AG20443 (cell line): ENCODE measurements at regions not wholly inside any gene's neighbourhood (a gene's known extent, or its start where the extent isn't known, plus 50 kb on each side); places are given as distances from the start of the nearest gene placed in this dataset.

Experiments used
- DNase-seq: peaks from one replicate; pipeline ENCODE4 v3.0.0; 2012; ENCODE audit warnings: low spot score, mixed read lengths

- DNase-seq = no peak
Measured at GRCh38 chrX:147693511-147693910, 218.2 kb upstream of the FMR1 start.

- DNase-seq = no peak
Measured at GRCh38 chrX:147699061-147699460, 212.7 kb upstream of the FMR1 start.

GRCh38 chrX:147710301-147710700 is 201.4 kb upstream of the FMR1 start:
- DNase-seq = no peak

DNA sequence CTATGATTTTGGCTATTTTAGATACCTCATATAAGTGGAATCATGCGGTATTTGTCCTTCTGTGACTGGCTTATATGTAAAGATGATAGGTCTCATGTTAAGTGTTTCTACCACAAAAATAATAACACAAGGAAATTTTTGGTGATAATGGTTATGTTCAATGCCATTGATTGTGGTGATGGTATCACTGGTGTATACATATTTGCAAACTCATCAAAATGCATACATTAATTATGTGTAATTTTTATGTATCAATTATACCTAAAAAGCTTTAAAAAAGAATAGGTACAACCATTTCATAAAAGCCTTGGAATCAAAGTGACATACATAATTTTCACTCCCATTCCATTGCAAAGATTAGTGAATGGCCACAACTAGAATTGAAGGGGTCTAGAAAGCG is 178.3 kb upstream of the FMR1 start:
- no peak for DNase-seq

- no peak for DNase-seq
Measured at GRCh38 chrX:147735364-147735763, 176.4 kb upstream of the FMR1 start.

- DNase-seq = no peak
Measured at GRCh38 chrX:147736045-147736444, 175.7 kb upstream of the FMR1 start.

- no peak for DNase-seq
Measured at GRCh38 chrX:147737690-147738089, 174.0 kb upstream of the FMR1 start.

GRCh38 chrX:147738265-147738664 is 173.5 kb upstream of the FMR1 start:
- DNase-seq = no peak

DNA sequence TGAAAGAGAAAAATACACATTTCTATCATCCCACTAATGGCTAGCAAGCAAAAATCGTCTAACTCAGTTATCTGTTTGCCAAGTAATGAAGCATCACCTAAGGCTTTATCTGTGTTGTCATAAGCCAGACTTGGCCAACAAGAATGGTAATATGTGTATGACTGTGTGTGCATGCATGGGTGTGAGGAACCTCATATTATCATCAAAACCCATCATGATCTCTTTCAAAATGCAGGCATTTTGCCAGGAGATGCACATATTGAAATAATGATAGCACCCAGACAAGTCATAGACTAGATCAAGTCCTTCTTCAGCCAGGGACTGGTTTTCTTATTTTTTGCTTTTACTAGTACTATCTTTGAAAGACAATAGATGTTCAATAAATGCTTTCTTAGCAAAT is 172.5 kb upstream of the FMR1 start:
- DNase-seq = no peak

DNA sequence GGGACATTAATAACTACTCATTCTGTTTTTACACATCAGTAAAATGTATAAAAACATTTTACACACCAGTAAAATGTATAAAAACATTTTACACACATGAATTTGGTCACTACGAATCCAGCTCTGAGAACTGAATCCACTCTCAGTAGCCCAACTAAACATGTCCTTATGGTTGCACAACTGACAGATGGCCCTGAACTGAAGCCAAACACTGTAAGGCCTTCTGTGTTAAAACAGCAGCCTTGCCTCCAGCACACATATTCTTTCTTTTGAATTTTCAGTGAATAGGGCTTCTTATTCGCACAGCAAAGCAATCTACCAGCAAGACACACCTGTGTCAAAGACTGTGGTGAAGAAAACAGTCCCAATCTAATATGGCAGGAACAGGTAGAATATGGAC is 169.9 kb upstream of the FMR1 start:
- no peak for DNase-seq

DNA sequence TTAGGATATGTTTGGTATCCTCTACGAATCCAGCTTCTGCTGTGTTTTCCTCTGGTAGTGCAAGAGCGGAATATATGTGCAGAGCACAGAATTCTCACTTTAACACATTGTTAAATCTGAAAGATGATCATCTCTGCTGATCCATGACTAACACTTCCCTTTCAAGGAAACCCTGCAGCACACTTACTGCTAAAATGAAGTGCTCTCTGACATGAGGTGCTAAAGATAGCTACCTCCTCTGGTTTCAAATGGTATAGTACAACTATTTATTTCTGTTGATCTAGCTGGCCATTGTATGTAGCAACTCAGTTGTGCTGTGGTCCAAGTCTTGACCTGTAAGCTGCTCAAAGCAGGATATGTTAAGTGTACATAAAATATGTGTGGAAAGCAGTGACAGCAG is 162.4 kb upstream of the FMR1 start:
- no peak for DNase-seq

DNA sequence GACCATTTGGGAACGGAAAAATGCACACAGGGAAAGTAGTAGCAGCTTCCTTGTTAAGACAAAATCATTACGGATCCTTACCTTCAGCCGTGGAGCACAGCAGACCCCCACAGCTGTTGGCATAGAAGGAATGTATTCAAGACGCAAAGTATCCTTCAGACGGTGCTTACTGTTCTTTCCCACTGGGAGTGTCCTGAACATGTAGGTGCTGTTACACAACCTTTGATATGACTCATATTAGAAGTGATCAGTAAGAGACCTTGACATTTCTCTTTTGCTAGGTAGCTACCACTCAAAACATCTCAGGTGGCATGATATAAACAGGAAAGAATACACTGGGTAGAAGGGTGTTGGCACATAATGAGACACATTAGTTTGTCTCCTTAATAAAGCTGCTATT is 154.0 kb upstream of the FMR1 start:
- DNase-seq = no peak

- no peak for DNase-seq
Measured at GRCh38 chrX:147763131-147763530, 148.6 kb upstream of the FMR1 start.

- no peak for DNase-seq
Measured at GRCh38 chrX:147764868-147765267, 146.9 kb upstream of the FMR1 start.

GRCh38 chrX:147770858-147771257 is 140.9 kb upstream of the FMR1 start:
- no peak for DNase-seq

GRCh38 chrX:147776988-147777387 is 134.7 kb upstream of the FMR1 start:
- DNase-seq = no peak

DNA sequence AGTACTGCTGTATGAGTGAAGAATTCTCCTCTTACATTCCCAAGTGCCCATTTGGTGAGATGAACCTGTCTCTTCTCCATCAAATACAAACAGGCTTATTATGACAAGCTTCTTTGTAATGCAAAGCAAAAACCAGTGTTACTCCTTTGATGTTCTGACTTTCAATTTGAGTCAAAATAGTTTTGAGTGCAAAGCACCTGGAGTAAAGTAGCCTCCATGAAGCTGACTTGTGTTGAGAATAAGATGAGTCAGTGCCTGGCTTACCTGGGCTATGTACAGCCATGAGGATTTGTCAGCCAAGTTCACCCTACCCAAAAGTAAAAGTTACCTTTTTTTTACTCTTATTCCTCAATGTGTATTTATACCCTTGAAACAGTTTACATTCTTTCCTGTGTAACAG is 132.5 kb upstream of the FMR1 start:
- no peak for DNase-seq

GRCh38 chrX:147781844-147782243 is 129.9 kb upstream of the FMR1 start:
- DNase-seq = no peak

DNA sequence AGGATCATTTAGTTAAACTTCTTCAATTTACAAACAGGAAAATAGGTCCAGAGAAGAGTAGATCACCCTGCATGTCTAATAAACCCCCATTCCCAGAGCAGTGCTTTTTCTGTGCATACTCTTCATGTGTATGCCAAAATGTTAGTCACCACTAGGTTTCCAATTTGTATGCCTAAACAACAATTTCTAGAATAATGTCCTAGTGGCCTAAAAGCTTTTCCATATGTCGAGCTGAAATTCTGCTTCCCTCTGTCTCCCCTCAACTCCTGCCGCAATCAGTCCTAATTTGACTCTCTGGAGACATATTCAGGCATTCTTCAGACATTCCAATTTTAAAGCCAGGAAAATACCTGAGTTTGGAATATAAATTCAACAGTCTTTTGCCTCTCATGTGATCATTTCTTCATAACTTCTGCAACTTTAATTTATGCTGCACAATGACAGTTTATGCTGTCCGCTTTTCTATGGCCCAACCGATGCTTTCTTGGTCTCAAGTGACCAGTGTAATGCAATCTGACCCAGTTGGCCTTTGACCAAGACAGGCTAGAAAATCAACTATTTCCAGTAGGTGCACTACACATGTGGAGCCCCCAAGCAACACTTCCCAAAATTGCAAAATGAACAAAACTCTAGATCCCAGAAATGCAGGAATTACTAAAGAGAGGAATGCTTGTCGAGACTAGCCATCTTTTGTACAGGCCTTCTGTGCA is 122.9 kb upstream of the FMR1 start:
- DNase-seq = no peak

DNA sequence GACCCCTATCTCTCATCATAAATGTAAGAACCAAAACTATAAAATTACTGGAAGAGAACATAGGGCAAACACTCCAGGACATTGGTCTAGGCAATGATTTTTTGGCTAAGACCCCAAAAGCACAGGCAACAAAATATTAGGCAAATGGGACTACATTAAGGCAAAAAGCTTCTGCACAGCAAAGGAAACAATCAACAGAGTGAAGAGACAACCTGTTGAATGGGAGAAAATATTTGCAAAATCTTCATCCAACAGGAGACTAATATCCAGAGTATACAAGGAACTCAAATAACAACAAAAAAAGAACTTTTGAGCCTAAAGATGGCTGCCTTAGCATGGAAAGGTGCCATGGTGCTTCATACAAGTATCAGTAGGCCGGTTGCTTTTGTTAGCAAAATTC is 111.1 kb upstream of the FMR1 start:
- no peak for DNase-seq

DNA sequence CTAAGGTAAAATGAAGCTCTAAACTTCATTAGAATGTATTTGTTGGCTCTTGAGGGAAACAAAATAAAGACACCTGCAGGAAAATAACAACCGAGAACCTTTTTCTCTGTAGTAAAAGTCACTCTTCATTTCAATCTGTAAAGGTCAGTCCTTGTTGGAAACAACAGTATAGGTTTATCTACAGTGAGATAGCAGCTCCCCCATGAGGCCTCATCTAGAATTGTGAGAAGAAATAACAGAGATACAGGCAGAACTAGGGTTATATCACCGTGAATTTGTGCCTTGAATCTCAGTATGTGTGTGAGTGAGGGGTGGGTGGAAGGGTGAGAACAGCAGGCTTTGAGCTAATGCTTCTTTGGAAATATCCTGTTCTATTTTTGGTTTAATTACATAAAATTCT is 107.8 kb upstream of the FMR1 start:
- DNase-seq = peak; percentile 15

- no peak for DNase-seq
Measured at GRCh38 chrX:147811803-147812202, 99.9 kb upstream of the FMR1 start.

GRCh38 chrX:147827070-147827469 is 84.6 kb upstream of the FMR1 start:
- DNase-seq = no peak

- DNase-seq = no peak
Measured at GRCh38 chrX:147828719-147829118, 83.0 kb upstream of the FMR1 start.
